ENCODE measurements at regions not wholly inside any gene's neighbourhood (a gene's known extent, or its start where the extent isn't known, plus 50 kb on each side); places are given as distances from the start of the nearest gene placed in this dataset.

GRCh38 chr11:116239247-116239646 is 533.5 kb downstream of the BUD13 start:
- Histone ChIP-seq H3K27me3 (ENCODE audit: insufficient read depth) (no peaks in the 10 kb centered on the region), H3F3A (replicated peaks; ENCODE audit: insufficient read depth) (no peaks in the 10 kb centered on the region), H3K36me3 (replicated peaks in 1 of 2; ENCODE audit: control insufficient read depth in 1 of 2, insufficient read depth in 2 of 2, low read length in 1 of 2) (no peaks in the 10 kb centered on the region), H3K79me2 (ENCODE audit: insufficient read depth) (no peaks in the 10 kb centered on the region), H3K4me1 (ENCODE audit: control insufficient read depth in 1 of 2, insufficient read depth in 2 of 2, low read depth in 1 of 2, low read length in 1 of 2) (no peaks in the 10 kb centered on the region; a peak in 1 of 4 replicates), H3K9me3 (no peaks in the 10 kb centered on the region), H4K20me1 (ENCODE audit: insufficient read depth) (no peaks in the 10 kb centered on the region), H2AFZ (ENCODE audit: low read depth) (no peak overlapping the region), H3K4me3 (ENCODE audit: low read depth in 2 of 2, low read length in 1 of 2) (no peak overlapping the region), H3K9me2 (no peaks in the 10 kb centered on the region), H3K27ac (ENCODE audit: low read depth in 2 of 2, low read length in 1 of 2) (no peak overlapping the region), H3K9ac (no peak overlapping the region), H3K4me2 (no peak overlapping the region)
- TF ChIP-seq TEAD4 (IDR thresholded peaks at IDR 0.05; ENCODE audit: borderline replicate concordance, insufficient read depth): no peak
- no peak for TF ChIP-seq GATA2 (CRISPR knock-in tag; IDR thresholded peaks at IDR 0.05)
- no peak for TF ChIP-seq RAD21 (IDR thresholded peaks at IDR 0.05; ENCODE audit: low read length)
- TF ChIP-seq PBX3 (IDR thresholded peaks at IDR 0.05): no peak
- no peak for TF ChIP-seq FOSL2 (IDR thresholded peaks at IDR 0.05; ENCODE audit: borderline replicate concordance, low read depth)
- TF ChIP-seq FOXJ3 (CRISPR knock-in tag; IDR thresholded peaks at IDR 0.05): no peak
- no peak for TF ChIP-seq CHD2 (IDR thresholded peaks at IDR 0.05; ENCODE audit: low read length, partially characterized antibody)
- TF ChIP-seq ZBTB33 (IDR thresholded peaks at IDR 0.05; ENCODE audit: borderline replicate concordance, low read depth): no peak
- TF ChIP-seq GABPA (IDR thresholded peaks at IDR 0.05; ENCODE audit: low read depth): no peak
- TF ChIP-seq USF1 (IDR thresholded peaks at IDR 0.05; ENCODE audit: borderline replicate concordance, low read depth): no peak
- DNase-seq: no peak
- POLR2A ChIA-PET: no interaction called here
- CTCF ChIA-PET: interaction anchor here (0.6 to 1.5 kb wide), 2 partner anchors 15 to 84 kb away, joined by 3 to 9 read pairs; no protein-coding TSS in a partner anchor
- WGBS (ENCODE audit: low lambda C conversion rate): 43% methylated on average over 4 of the region's 4 CpGs

GRCh38 chr11:116234989-116235568 is 537.7 kb downstream of the BUD13 start:
- POLR2A ChIA-PET: no interaction called here
- Histone ChIP-seq H3K36me3 (replicated peaks in 1 of 2; ENCODE audit: control insufficient read depth in 1 of 2, insufficient read depth in 2 of 2, low read length in 1 of 2) (no peaks in the 10 kb centered on the region), H3K27ac (ENCODE audit: low read depth in 2 of 2, low read length in 1 of 2) (no peak overlapping the region), H2AFZ (ENCODE audit: low read depth) (no peak overlapping the region), H3F3A (replicated peaks; ENCODE audit: insufficient read depth) (no peaks in the 10 kb centered on the region), H3K9me2 (no peaks in the 10 kb centered on the region), H3K4me2 (no peak overlapping the region), H3K79me2 (ENCODE audit: insufficient read depth) (no peaks in the 10 kb centered on the region), H3K27me3 (ENCODE audit: insufficient read depth) (no peaks in the 10 kb centered on the region), H3K4me1 (ENCODE audit: control insufficient read depth in 1 of 2, insufficient read depth in 2 of 2, low read depth in 1 of 2, low read length in 1 of 2) (no peaks in the 10 kb centered on the region; a peak in 1 of 4 replicates), H3K4me3 (ENCODE audit: low read depth in 2 of 2, low read length in 1 of 2) (no peak overlapping the region), H4K20me1 (ENCODE audit: insufficient read depth) (no peaks in the 10 kb centered on the region), H3K9ac (no peak overlapping the region), H3K9me3 (no peaks in the 10 kb centered on the region)
- 34% methylated on average over 5 of the region's 6 CpGs for WGBS (ENCODE audit: low lambda C conversion rate)
- TF ChIP-seq IRF3 (IDR thresholded peaks at IDR 0.05; ENCODE audit: low read depth, low read length): no peak
- TF ChIP-seq MEF2A (IDR thresholded peaks at IDR 0.05; ENCODE audit: borderline replicate concordance, low read depth): no peak
- no peak for TF ChIP-seq YY1 (IDR thresholded peaks at IDR 0.05; ENCODE audit: low read depth)
- TF ChIP-seq FOXM1 (IDR thresholded peaks at IDR 0.05; ENCODE audit: low read depth): no peak
- TF ChIP-seq RCOR1 (IDR thresholded peaks at IDR 0.05; ENCODE audit: low read length): no peak
- CTCF ChIA-PET: interaction anchor here (0.8 to 2.6 kb wide), 6 partner anchors 8 to 407 kb away, joined by 3 to 20 read pairs (median 3); no protein-coding TSS in a partner anchor
- DNase-seq: no peak

Measured in SK-N-SH (cell line).